HepG2 (cell line): ENCODE measurements at regions not wholly inside any gene's neighbourhood (a gene's known extent, or its start where the extent isn't known, plus 50 kb on each side); places are given as distances from the start of the nearest gene placed in this dataset.

ENCODE experiments used
- ATAC-seq: fragments of 200-7000 bp; cut with Tn5 transposase; 3 replicates; pipeline ENCODE4 v1.9.1; 2020; ENCODE audit warnings: mild to moderate bottlenecking, moderate library complexity
- BruUV-seq: library from RNA; stranded (reverse); fragments of 400-500 nt; replicated peaks from 2 replicates; lab custom pipeline; 2021; lab: Mats Ljungman, UMichigan
- CTCF ChIA-PET: fragments of 300-600 bp; formaldehyde crosslinking; extraction: SDS; loops from one replicate; lab custom pipeline; 2021; ENCODE audit warnings: low total read pairs, inconsistent platforms, low intra/inter-chr PET ratio; lab: Yijun Ruan, JAX
- POLR2A ChIA-PET: fragments of 350-600 bp; sonication (Branson Sonifier 250); formaldehyde crosslinking; loops from one replicate; lab custom pipeline; 2020; ENCODE audit warnings: antibody characterized with exemption, inconsistent platforms; lab: Yijun Ruan, JAX
- DNase-seq: peaks from one replicate; pipeline ENCODE4 v3.0.0-alpha.2; 2015; ENCODE audit warnings: low spot score
- FAIRE-seq: peaks from 3 replicates; lab custom pipeline; 2011; peaks lifted over from hg19 to GRCh38; lab: Jason Lieb, UNC
- H2AFZ ChIP-seq: one replicate; pipeline ENCODE4 v1.6.1; 2011; ENCODE audit warnings: low read length, inconsistent platforms
- H3K27ac ChIP-seq: fragments of 300-600 bp; 3 replicates; pipeline ENCODE4 v1.8.0; 2011; ENCODE audit warnings: mixed run types, mild to moderate bottlenecking, mixed read lengths, low read length, inconsistent platforms; ENCODE audit not compliant: insufficient read depth; ENCODE audit errors: extremely low read length
- H3K27me3 ChIP-seq, 2 experiments: fragments of 200-600 bp in 1 of 2; 2 replicates in 1 of 2; 3 replicates in 1 of 2; pipeline versions ENCODE4 v1.6.0 to v1.8.0; 2011; ENCODE audit warnings: low read length in 2 of 2, mild to moderate bottlenecking in 2 of 2, moderate library complexity in 2 of 2, inconsistent platforms in 1 of 2; ENCODE audit not compliant: insufficient read depth in 2 of 2, control insufficient read depth in 1 of 2
- H3K36me3 ChIP-seq, 2 experiments: fragments of 200-600 bp in 1 of 2; replicated peaks in 1 of 2; 2 replicates in 1 of 2; 3 replicates in 1 of 2; pipeline versions ENCODE4 v1.5.1 to v1.8.0; 2011; ENCODE audit warnings: low read length in 2 of 2, inconsistent platforms in 1 of 2; ENCODE audit not compliant: insufficient read depth in 2 of 2, control insufficient read depth in 1 of 2
- H3K4me1 ChIP-seq: 2 replicates; pipeline ENCODE4 v1.5.1; 2012; ENCODE audit warnings: low read length, inconsistent platforms; ENCODE audit not compliant: insufficient read depth
- H3K4me2 ChIP-seq: 2 replicates; pipeline ENCODE4 v1.6.0; 2011; ENCODE audit warnings: low read depth, low read length, inconsistent platforms
- H3K4me3 ChIP-seq, 3 experiments: fragments of 200-600 bp in 1 of 3; sonication (generic), shearing (Covaris generic) in 1 of 3; replicated peaks in 1 of 3; 2 replicates each; pipeline ENCODE4 v1.5.1; 2011 to 2016; ENCODE audit warnings: low read length in 3 of 3, inconsistent platforms in 2 of 3, low read depth in 2 of 3, mild to moderate bottlenecking in 2 of 3, control low read depth in 1 of 3, mixed read lengths in 1 of 3; ENCODE audit not compliant: insufficient read depth in 1 of 3
- H3K79me2 ChIP-seq: one replicate; pipeline ENCODE4 v1.6.1; 2011; ENCODE audit warnings: low read length, inconsistent platforms; ENCODE audit not compliant: insufficient read depth
- H3K9ac ChIP-seq: 2 replicates; pipeline ENCODE4 v1.6.0; 2011; ENCODE audit warnings: mild to moderate bottlenecking, low read depth, low read length, inconsistent platforms; ENCODE audit not compliant: insufficient read depth
- H3K9me3 ChIP-seq: 2 replicates; pipeline ENCODE4 v1.5.1; 2012; ENCODE audit warnings: mild to moderate bottlenecking, low read length
- H4K20me1 ChIP-seq: 2 replicates; pipeline ENCODE4 v1.6.0; 2011; ENCODE audit warnings: inconsistent platforms, mild to moderate bottlenecking, low read length, moderate library complexity; ENCODE audit not compliant: insufficient read depth
- MEIS1 ChIP-seq: sonication (generic); formaldehyde crosslinking; IDR thresholded peaks from 2 replicates; pipeline ENCODE4 v1.9.0; 2021; ENCODE audit warnings: mild to moderate bottlenecking, missing genetic modification reagents, moderate library complexity, borderline replicate concordance
- SP5 ChIP-seq: IDR thresholded peaks from 2 replicates; pipeline ENCODE4 v1.6.1; 2016; ENCODE audit warnings: low read depth, borderline replicate concordance
- SSRP1 ChIP-seq: IDR thresholded peaks from 2 replicates; pipeline ENCODE4 v1.6.1; 2016; ENCODE audit warnings: control low read depth
- ZNF556 ChIP-seq: sonication (generic); formaldehyde crosslinking; IDR thresholded peaks from 2 replicates; pipeline ENCODE4 v1.4.0; 2020; ENCODE audit warnings: mild to moderate bottlenecking, missing genetic modification reagents, borderline replicate concordance
- WGBS: methylation state at CpG from one replicate; pipeline ENCODE4 v1.1.6; 2017; ENCODE audit warnings: low lambda C conversion rate; 5-methylcytosine and 5-hydroxymethylcytosine counted together
- in situ Hi-C: cut with HindIII; loops from 2 replicates; pipeline ENCODE4 v1.10.0; 2017; ENCODE audit warnings: low pct_unique_long_range_greater_than_20kb; ENCODE audit not compliant: extremely low pct_ligation_motif_present
- intact Hi-C: fragments of 100-400 bp; cut with micrococcal nuclease; formaldehyde crosslinking; loops from one replicate; pipeline ENCODE4 v1.10.0; 2022; ENCODE audit not compliant: unreplicated experiment

GRCh38 chr12:59977779-59978178 is 381.9 kb downstream of the SLC16A7 start:
- no peaks in the 10 kb centered on the region; the same call in 1 of the 2 replicates for H3K9me3 ChIP-seq
- TF ChIP-seq ZNF556: no peak
- TF ChIP-seq SP5 (CRISPR knock-in tag): no peak
- WGBS: 3% methylated on average over 4 of the region's 4 CpGs
- POLR2A ChIA-PET: no interaction called here
- no peak for FAIRE-seq
- in situ Hi-C loops (no loop called here), intact Hi-C loops (no loop called here)
- no peak overlapping the region for H3K27ac ChIP-seq
- H2AFZ ChIP-seq: no peak overlapping the region
- no peak for DNase-seq
- no peaks in the 10 kb centered on the region for H4K20me1 ChIP-seq
- H3K4me2 ChIP-seq: no peak overlapping the region
- no peak overlapping the region for H3K9ac ChIP-seq
- no TSS peak for BruUV-seq
- CTCF ChIA-PET: no interaction called here
- H3K79me2 ChIP-seq: no peaks in the 10 kb centered on the region
- no peaks in the 10 kb centered on the region for H3K4me1 ChIP-seq
- H3K36me3 ChIP-seq: no peaks in the 10 kb centered on the region
- ATAC-seq: no peak
- no peak overlapping the region for H3K4me3 ChIP-seq
- no peaks in the 10 kb centered on the region for H3K27me3 ChIP-seq

- no peaks in the 10 kb centered on the region for H3K79me2 ChIP-seq
- BruUV-seq: no TSS peak
- H4K20me1 ChIP-seq: no peaks in the 10 kb centered on the region
- ChIA-PET POLR2A (no interaction called here), CTCF (no interaction called here)
- TF ChIP-seq SSRP1 (CRISPR knock-in tag) (no peak), MEIS1 (CRISPR knock-in tag) (no peak)
- WGBS: 9% methylated on average over 1 of the region's 1 CpG
- no peak overlapping the region for H3K27ac ChIP-seq
- ATAC-seq (no peak), FAIRE-seq (no peak), DNase-seq (no peak)
- H3K9ac ChIP-seq: no peak overlapping the region
- in situ Hi-C loops (no loop called here), intact Hi-C loops (no loop called here)
- no peaks in the 10 kb centered on the region for H3K27me3 ChIP-seq
- no peak overlapping the region for H3K4me3 ChIP-seq
- no peak overlapping the region for H3K4me2 ChIP-seq
- no peaks in the 10 kb centered on the region for H3K4me1 ChIP-seq
- H3K9me3 ChIP-seq: no peaks in the 10 kb centered on the region; the same call in 1 of the 2 replicates
- H3K36me3 ChIP-seq: no peaks in the 10 kb centered on the region
- H2AFZ ChIP-seq: no peak overlapping the region
These were observed 384.6 kb downstream of the SLC16A7 start for GRCh38 chr12:59980476-59980875.
